ENCODE measurements at regions not wholly inside any gene's neighbourhood (a gene's known extent, or its start where the extent isn't known, plus 50 kb on each side); places are given as distances from the start of the nearest gene placed in this dataset.

DNA sequence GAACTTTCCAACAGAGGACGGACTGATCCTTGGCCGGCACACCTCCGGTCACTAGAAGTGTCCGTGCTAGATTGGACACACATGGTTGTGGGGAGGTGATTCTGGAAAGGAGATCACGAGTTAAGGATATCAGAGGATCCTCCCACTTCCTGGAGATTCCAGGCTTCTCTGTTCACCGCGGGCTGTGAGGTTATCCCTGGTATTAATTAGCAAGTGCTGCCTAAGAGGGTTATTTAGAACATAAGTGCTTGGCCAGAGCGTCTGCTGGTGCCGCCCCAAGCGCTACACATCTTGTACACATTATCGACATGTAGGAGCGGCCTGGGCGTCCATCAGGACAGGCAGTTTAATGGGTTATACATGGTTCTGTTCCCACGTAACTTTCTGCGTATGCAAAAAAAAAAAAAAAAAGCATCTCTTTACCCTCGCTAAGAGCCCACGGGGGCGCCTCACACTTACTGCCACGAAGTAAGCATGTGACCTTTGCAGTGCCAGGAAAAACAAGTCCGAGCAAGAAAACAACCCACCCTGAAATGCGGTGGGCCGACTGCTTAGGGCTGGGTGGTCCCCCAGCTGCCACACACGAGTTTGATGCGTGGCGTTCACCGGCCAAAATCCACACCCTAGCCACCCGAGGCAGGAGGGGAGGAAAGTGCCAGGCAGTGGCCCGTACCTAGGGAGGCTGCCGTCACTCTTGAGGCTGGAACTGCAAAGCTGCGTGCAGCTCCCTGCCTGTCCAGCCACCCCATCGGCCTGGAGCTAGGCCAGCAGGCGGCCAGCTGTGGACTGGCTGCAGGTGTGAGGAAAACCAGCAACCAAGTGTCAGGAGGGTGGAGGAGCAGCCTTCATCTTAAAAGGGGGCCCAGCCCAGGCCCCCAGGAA lies 78.0 kb downstream of the CPN2 start:
- Histone ChIP-seq H3K27ac (no peak overlapping the region), H3K9me3 (no peaks in the 10 kb centered on the region), H3K4me1 (peaks cover 37 to 58% (median 44%) of the 10 kb centered on the region in 4 donors), H3K36me3 (no peaks in the 10 kb centered on the region), H3K27me3 (no peaks in the 10 kb centered on the region), H3K4me3 (no peak overlapping the region)
- no peak for TF ChIP-seq EP300 (IDR thresholded peaks at IDR 0.05)
- TF ChIP-seq POLR2AphosphoS5 (IDR thresholded peaks at IDR 0.05), result no peak
- TF ChIP-seq POLR2A (IDR thresholded peaks at IDR 0.05), result no peak
- TF ChIP-seq, protein P1, sequence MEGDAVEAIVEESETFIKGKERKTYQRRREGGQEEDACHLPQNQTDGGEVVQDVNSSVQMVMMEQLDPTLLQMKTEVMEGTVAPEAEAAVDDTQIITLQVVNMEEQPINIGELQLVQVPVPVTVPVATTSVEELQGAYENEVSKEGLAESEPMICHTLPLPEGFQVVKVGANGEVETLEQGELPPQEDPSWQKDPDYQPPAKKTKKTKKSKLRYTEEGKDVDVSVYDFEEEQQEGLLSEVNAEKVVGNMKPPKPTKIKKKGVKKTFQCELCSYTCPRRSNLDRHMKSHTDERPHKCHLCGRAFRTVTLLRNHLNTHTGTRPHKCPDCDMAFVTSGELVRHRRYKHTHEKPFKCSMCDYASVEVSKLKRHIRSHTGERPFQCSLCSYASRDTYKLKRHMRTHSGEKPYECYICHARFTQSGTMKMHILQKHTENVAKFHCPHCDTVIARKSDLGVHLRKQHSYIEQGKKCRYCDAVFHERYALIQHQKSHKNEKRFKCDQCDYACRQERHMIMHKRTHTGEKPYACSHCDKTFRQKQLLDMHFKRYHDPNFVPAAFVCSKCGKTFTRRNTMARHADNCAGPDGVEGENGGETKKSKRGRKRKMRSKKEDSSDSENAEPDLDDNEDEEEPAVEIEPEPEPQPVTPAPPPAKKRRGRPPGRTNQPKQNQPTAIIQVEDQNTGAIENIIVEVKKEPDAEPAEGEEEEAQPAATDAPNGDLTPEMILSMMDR (IDR thresholded peaks at IDR 0.05), result no peak
- 92% methylated on average over 20 to 32 of the region's 32 CpGs for WGBS, 2 donors
- no peak for DNase-seq
- no peak for ATAC-seq (ENCODE audit: low FRiP score in 2 of 2)

GRCh38 chr3:194273743-194274310 lies 77.3 kb downstream of the CPN2 start:
- Histone ChIP-seq H3K4me3 (no peak overlapping the region), H3K36me3 (no peaks in the 10 kb centered on the region), H3K27ac (no peak overlapping the region), H3K4me1 (peaks cover 40 to 56% (median 49%) of the 10 kb centered on the region in 4 donors), H3K9me3 (no peaks in the 10 kb centered on the region), H3K27me3 (no peaks in the 10 kb centered on the region)
- 96 to 97% methylated on average over 7 of the region's 7 CpGs for WGBS, 2 donors
- no peak for TF ChIP-seq EP300 (IDR thresholded peaks at IDR 0.05)
- TF ChIP-seq, protein P1 (IDR thresholded peaks at IDR 0.05), result no peak
- TF ChIP-seq POLR2AphosphoS5 (IDR thresholded peaks at IDR 0.05), result no peak
- TF ChIP-seq POLR2A (IDR thresholded peaks at IDR 0.05), result no peak
- no peak for ATAC-seq (ENCODE audit: low FRiP score in 2 of 2)
- no peak for DNase-seq

- no peaks in the 10 kb centered on the region for H3K9me3 ChIP-seq
- no peaks in the 10 kb centered on the region for H3K36me3 ChIP-seq
- DNase-seq (no peak), ATAC-seq (ENCODE audit: low FRiP score in 2 of 2) (no peak)
- no peak overlapping the region for H3K4me3 ChIP-seq
- WGBS, 2 donors, result 60 to 68% methylated on average over 4 of the region's 4 CpGs
- peak overlapping the region in 2 of 4 donors; percentile 23 to 39 for H3K27ac ChIP-seq
- H3K4me1 ChIP-seq, result peaks cover 34 to 50% (median 44%) of the 10 kb centered on the region in 4 donors
- no peak for TF ChIP-seq POLR2A (IDR thresholded peaks at IDR 0.05)
- TF ChIP-seq EP300 (IDR thresholded peaks at IDR 0.05), result no peak
- TF ChIP-seq, protein P1 (IDR thresholded peaks at IDR 0.05), result no peak
- no peak for TF ChIP-seq POLR2AphosphoS5 (IDR thresholded peaks at IDR 0.05)
- no peaks in the 10 kb centered on the region for H3K27me3 ChIP-seq
Measured at GRCh38 chr3:194274424-194275085, 76.6 kb downstream of the CPN2 start.

GRCh38 chr3:194275291-194275690 lies 75.8 kb downstream of the CPN2 start:
- peak overlapping the region in 3 of 4 donors; percentile 24 to 63 (median 39) for H3K27ac ChIP-seq
- peaks cover 27 to 43% (median 36%) of the 10 kb centered on the region in 4 donors for H3K4me1 ChIP-seq

More at GRCh38 chr3:194275291-194275690, 75.8 kb downstream of the CPN2 start:
- WGBS, 2 donors, result 72 to 75% methylated on average over 8 of the region's 8 CpGs
- no peak for ATAC-seq (ENCODE audit: low FRiP score in 2 of 2)
- Histone ChIP-seq H3K4me3 (no peak overlapping the region), H3K27me3 (no peaks in the 10 kb centered on the region), H3K36me3 (no peaks in the 10 kb centered on the region), H3K9me3 (no peaks in the 10 kb centered on the region)
- TF ChIP-seq POLR2AphosphoS5 (IDR thresholded peaks at IDR 0.05) (no peak), EP300 (IDR thresholded peaks at IDR 0.05) (no peak), POLR2A (IDR thresholded peaks at IDR 0.05) (no peak)
- TF ChIP-seq, protein P1 (IDR thresholded peaks at IDR 0.05), result no peak
- no peak for DNase-seq
